GM19468 (cell line): ENCODE measurements at regions not wholly inside any gene's neighbourhood (a gene's known extent, or its start where the extent isn't known, plus 50 kb on each side); places are given as distances from the start of the nearest gene placed in this dataset.

Source experiments
- ATAC-seq: cut with Tn5 transposase; IDR thresholded peaks from one replicate; pipeline ENCODE4 v1.9.1; 2021; ENCODE audit warnings: mild to moderate bottlenecking, moderate library complexity, moderate number of reproducible peaks; ENCODE audit not compliant: unreplicated experiment; ENCODE audit errors: extremely low read depth

- no peak for ATAC-seq
Observed at GRCh38 chr22:47379037-47379436, 616.6 kb downstream of the TBC1D22A start.

- ATAC-seq: no peak
Observed at GRCh38 chr22:47377926-47378560, 615.6 kb downstream of the TBC1D22A start.

GRCh38 chr22:47376901-47377505, 614.6 kb downstream of the TBC1D22A start:
- no peak for ATAC-seq

- no peak for ATAC-seq
Observed at GRCh38 chr22:47376322-47376700, 613.9 kb downstream of the TBC1D22A start.

- ATAC-seq: no peak
Observed at GRCh38 chr22:47375621-47376321, 613.3 kb downstream of the TBC1D22A start.

GRCh38 chr22:47374901-47375575, 612.6 kb downstream of the TBC1D22A start:
- ATAC-seq: no peak

- no peak for ATAC-seq
Observed at GRCh38 chr22:47374273-47374771, 611.9 kb downstream of the TBC1D22A start.

- no peak for ATAC-seq
Observed at GRCh38 chr22:47373648-47374272, 611.3 kb downstream of the TBC1D22A start.

- ATAC-seq: no peak
Observed at GRCh38 chr22:47372596-47373385, 610.3 kb downstream of the TBC1D22A start.

- no peak for ATAC-seq
Observed at GRCh38 chr22:47372111-47372581, 609.7 kb downstream of the TBC1D22A start.

GRCh38 chr22:47371263-47372090, 609.0 kb downstream of the TBC1D22A start:
- ATAC-seq: no peak

- no peak for ATAC-seq
Observed at GRCh38 chr22:47370448-47371262, 608.2 kb downstream of the TBC1D22A start.

GRCh38 chr22:47369431-47370015, 607.1 kb downstream of the TBC1D22A start:
- no peak for ATAC-seq

- ATAC-seq: no peak
Observed at GRCh38 chr22:47369020-47369419, 606.6 kb downstream of the TBC1D22A start.

GRCh38 chr22:47367993-47368945, 605.8 kb downstream of the TBC1D22A start:
- no peak for ATAC-seq

GRCh38 chr22:47367107-47367690, 604.7 kb downstream of the TBC1D22A start:
- no peak for ATAC-seq
